ENCODE measurements at regions not wholly inside any gene's neighbourhood (a gene's known extent, or its start where the extent isn't known, plus 50 kb on each side); places are given as distances from the start of the nearest gene placed in this dataset.

- no peak for DNase-seq (ENCODE audit: extremely low read depth in 1 of 4, low spot score in 3 of 4)
- H4K20me1 ChIP-seq (replicated peaks; ENCODE audit: control insufficient read depth, insufficient read depth, low read length) = no peaks in the 10 kb centered on the region
- no TSS peak for BruUV-seq (replicated peaks)
- ATAC-seq = no peak
- ChIA-PET CTCF (ENCODE audit: low intra/inter-chr PET ratio) (no interaction called here), POLR2A (no interaction called here)
- no peak overlapping the region for H3K27ac ChIP-seq (ENCODE audit: extremely low read depth, low read depth, low read length)
- TF ChIP-seq ZMIZ1 (IDR thresholded peaks at IDR 0.05; ENCODE audit: low read depth in 2 of 2, low read length in 2 of 2) (no peak), FUS (optimal IDR thresholded peaks at IDR 0.05; ENCODE audit: low read depth, low read length) (no peak), TSC22D4 (tag; IDR thresholded peaks at IDR 0.05) (no peak), HCFC1 (IDR thresholded peaks at IDR 0.05; ENCODE audit: low read depth, low read length) (no peak), TAL1 (IDR thresholded peaks at IDR 0.05) (no peak), YY1 (IDR thresholded peaks at IDR 0.05; ENCODE audit: borderline replicate concordance in 1 of 3, control insufficient read depth in 1 of 3, extremely low read depth in 1 of 3, insufficient read depth in 3 of 3, insufficient read length in 1 of 3, insufficient replicate concordance in 2 of 3, low read depth in 1 of 3, low read length in 2 of 3) (no peak), ZNF324 (CRISPR knock-in tag; IDR thresholded peaks at IDR 0.05) (no peak), SNRNP70 (optimal IDR thresholded peaks at IDR 0.05; ENCODE audit: low read depth, low read length) (no peak), ZNF507 (tag; conservative IDR thresholded peaks at IDR 0.05) (no peak)
- WGBS (ENCODE audit: insufficient coverage, low coverage, missing lambda C conversion rate) = 0% methylated on average over 1 of the region's 1 CpG
- intact Hi-C loops (cut with micrococcal nuclease) (no loop called here), in situ Hi-C loops (cut with MboI) (no loop called here)
- no peaks in the 10 kb centered on the region for H3K79me2 ChIP-seq (ENCODE audit: control insufficient read depth, insufficient read depth, low read length)
- H3K36me3 ChIP-seq (ENCODE audit: control insufficient read depth, insufficient read depth, low read length) = no peaks in the 10 kb centered on the region
- H3K4me2 ChIP-seq (ENCODE audit: insufficient read depth, low read length) = no peak overlapping the region
- no peak overlapping the region for H3K4me3 ChIP-seq
- H3K9ac ChIP-seq (ENCODE audit: insufficient read depth in 1 of 2, low read depth in 2 of 2, low read length in 2 of 2) = no peak overlapping the region
- H3K4me1 ChIP-seq (replicated peaks in 1 of 2; ENCODE audit: control insufficient read depth in 2 of 2, insufficient read depth in 2 of 2, low read length in 2 of 2) = no peaks in the 10 kb centered on the region
- no peak for FAIRE-seq
- H3K27me3 ChIP-seq (ENCODE audit: control insufficient read depth in 2 of 2, insufficient read depth in 2 of 2, low read length in 2 of 2) = no peaks in the 10 kb centered on the region
- H2AFZ ChIP-seq (ENCODE audit: low read depth, low read length) = no peak overlapping the region
- peaks cover 3% of the 10 kb centered on the region; the same call in 1 of the 2 replicates for H3K9me3 ChIP-seq (replicated peaks; ENCODE audit: control insufficient read depth, insufficient read depth, low read depth, low read length)
- H3K9me1 ChIP-seq (ENCODE audit: control insufficient read depth, insufficient read depth, low read length) = no peaks in the 10 kb centered on the region
These were observed 655.3 kb downstream of the HTR1A start for GRCh38 chr5:63306909-63307308.

Data from K562 (cell line).